BE2C (cell line): ENCODE measurements at regions not wholly inside any gene's neighbourhood (a gene's known extent, or its start where the extent isn't known, plus 50 kb on each side); places are given as distances from the start of the nearest gene placed in this dataset.
"Not testable (repeated sequence)": the region's sequence is repeated elsewhere in the genome, so short reads cannot be mapped to it uniquely, and the experiment has no call there.

Experiments
- DNase-seq: peaks from one replicate; pipeline ENCODE4 v3.0.0-alpha.2; 2020
- H3K27me3 ChIP-seq: fragments of 250-450 bp; sonication (Bioruptor Pico); 2 replicates; pipeline ENCODE4 v1.5.1; 2020; ENCODE audit warnings: mild to moderate bottlenecking
- H3K36me3 ChIP-seq: fragments of 250-450 bp; sonication (Bioruptor Pico); 2 replicates; pipeline ENCODE4 v1.5.1; 2020; ENCODE audit warnings: mild to moderate bottlenecking
- H3K4me1 ChIP-seq: fragments of 250-450 bp; sonication (Bioruptor Pico); 2 replicates; pipeline ENCODE4 v1.5.1; 2020
- H3K4me3 ChIP-seq: 2 replicates; pipeline ENCODE4 v1.5.1; 2011; ENCODE audit warnings: low read depth, low read length
- H3K9me3 ChIP-seq: fragments of 250-450 bp; sonication (Bioruptor Pico); 2 replicates; pipeline ENCODE4 v1.5.1; 2020
- CTCF ChIP-seq: IDR thresholded peaks from 2 replicates; pipeline ENCODE4 v1.5.1; 2012; ENCODE audit warnings: mild to moderate bottlenecking, low read depth, low read length

- no peaks in the 10 kb centered on the region for H3K27me3 ChIP-seq
- H3K36me3 ChIP-seq = no peaks in the 10 kb centered on the region
- no peak for DNase-seq
- TF ChIP-seq CTCF = no peak
- no peaks in the 10 kb centered on the region for H3K9me3 ChIP-seq
- no peak overlapping the region for H3K4me3 ChIP-seq
- no peaks in the 10 kb centered on the region for H3K4me1 ChIP-seq
Observed at GRCh38 chr10:2898509-2898860, 168.9 kb upstream of the PFKP start.

- no peak for TF ChIP-seq CTCF
- H3K27me3 ChIP-seq = no peaks in the 10 kb centered on the region
Observed at GRCh38 chr10:2897619-2898508, 169.5 kb upstream of the PFKP start.

GRCh38 chr10:2896334-2896733, 171.0 kb upstream of the PFKP start:
- not testable (repeated sequence) for H3K4me1 ChIP-seq, H3K36me3 ChIP-seq, DNase-seq, H3K4me3 ChIP-seq, H3K27me3 ChIP-seq, H3K9me3 ChIP-seq

More at GRCh38 chr10:2897619-2898508, 169.5 kb upstream of the PFKP start:
- Histone ChIP-seq H3K4me1 (no peaks in the 10 kb centered on the region), H3K9me3 (no peaks in the 10 kb centered on the region), H3K36me3 (no peaks in the 10 kb centered on the region), H3K4me3 (no peak overlapping the region)
- no peak for DNase-seq

GRCh38 chr10:2895594-2896196, 171.7 kb upstream of the PFKP start:
- no peaks in the 10 kb centered on the region for H3K9me3 ChIP-seq
- H3K4me1 ChIP-seq = no peaks in the 10 kb centered on the region
- DNase-seq = no peak
- no peak overlapping the region for H3K4me3 ChIP-seq
- 0 out of 2 replicates have a peak, but pooled peaks cover 3% of the 10 kb centered on the region for H3K27me3 ChIP-seq
- no peaks in the 10 kb centered on the region for H3K36me3 ChIP-seq
- TF ChIP-seq CTCF = no peak

- H3K27me3 ChIP-seq = 0 out of 2 replicates have a peak, but pooled peaks cover 3% of the 10 kb centered on the region
- TF ChIP-seq CTCF = no peak
- DNase-seq = no peak
- no peak overlapping the region for H3K4me3 ChIP-seq
- no peaks in the 10 kb centered on the region for H3K9me3 ChIP-seq
- no peaks in the 10 kb centered on the region for H3K4me1 ChIP-seq
- no peaks in the 10 kb centered on the region for H3K36me3 ChIP-seq
Observed at GRCh38 chr10:2893991-2894390, 173.4 kb upstream of the PFKP start.

- no peaks in the 10 kb centered on the region for H3K36me3 ChIP-seq
Observed at GRCh38 chr10:2893158-2893845, 174.0 kb upstream of the PFKP start.

More at GRCh38 chr10:2893158-2893845, 174.0 kb upstream of the PFKP start:
- Histone ChIP-seq H3K27me3 (0 out of 2 replicates have a peak, but pooled peaks cover 3% of the 10 kb centered on the region), H3K4me3 (no peak overlapping the region), H3K4me1 (no peaks in the 10 kb centered on the region), H3K9me3 (no peaks in the 10 kb centered on the region)
- no peak for DNase-seq
- TF ChIP-seq CTCF = no peak
